ENCODE measurements at regions not wholly inside any gene's neighbourhood (a gene's known extent, or its start where the extent isn't known, plus 50 kb on each side); places are given as distances from the start of the nearest gene placed in this dataset.

GRCh38 chr9:78821126-78821822, 524.3 kb downstream of the PSAT1 start:
- no peak overlapping the region for H3K9ac ChIP-seq (ENCODE audit: low read length)
- H3F3A ChIP-seq (ENCODE audit: insufficient read depth) = no peaks in the 10 kb centered on the region
- H2AFZ ChIP-seq (ENCODE audit: low read depth, low read length, severe bottlenecking) = peak overlapping the region; percentile 59
- no peaks in the 10 kb centered on the region for H3K9me3 ChIP-seq (ENCODE audit: insufficient read depth, low read length)
- H3K9me2 ChIP-seq (replicated peaks; ENCODE audit: insufficient read depth, low read length) = no peaks in the 10 kb centered on the region
- TF ChIP-seq EZH2phosphoT487 (conservative IDR thresholded peaks at IDR 0.05; ENCODE audit: low read length) (no peak), CTCF (IDR thresholded peaks at IDR 0.05; ENCODE audit: insufficient read depth, low read length, poor library complexity, severe bottlenecking) (peak; percentile 77)
- H3K27me3 ChIP-seq (ENCODE audit: low read length) = no peaks in the 10 kb centered on the region
- no peaks in the 10 kb centered on the region for H3K79me2 ChIP-seq (ENCODE audit: insufficient read depth, low read length)
- no peaks in the 10 kb centered on the region for H4K20me1 ChIP-seq (ENCODE audit: low read depth, low read length)
- H3K4me3 ChIP-seq (ENCODE audit: insufficient read depth, low read length, poor library complexity, severe bottlenecking) = no peak overlapping the region
- peak overlapping the region; percentile 42 for H3K4me2 ChIP-seq (ENCODE audit: low read depth, low read length, poor library complexity, severe bottlenecking)
- no peaks in the 10 kb centered on the region for H3K36me3 ChIP-seq (ENCODE audit: low read length)
- H3K27ac ChIP-seq (ENCODE audit: low read depth, low read length) = no peak overlapping the region

GRCh38 chr9:78826527-78826926, 529.6 kb downstream of the PSAT1 start:
- Histone ChIP-seq H4K20me1 (ENCODE audit: low read depth, low read length) (no peaks in the 10 kb centered on the region), H3K79me2 (ENCODE audit: insufficient read depth, low read length) (no peaks in the 10 kb centered on the region), H3K9ac (ENCODE audit: low read length) (no peak overlapping the region), H3F3A (ENCODE audit: insufficient read depth) (no peaks in the 10 kb centered on the region), H2AFZ (ENCODE audit: low read depth, low read length, severe bottlenecking) (no peak overlapping the region), H3K4me3 (ENCODE audit: insufficient read depth, low read length, poor library complexity, severe bottlenecking) (no peak overlapping the region), H3K9me2 (replicated peaks; ENCODE audit: insufficient read depth, low read length) (no peaks in the 10 kb centered on the region), H3K36me3 (ENCODE audit: low read length) (no peaks in the 10 kb centered on the region), H3K27ac (ENCODE audit: low read depth, low read length) (no peak overlapping the region), H3K27me3 (ENCODE audit: low read length) (no peaks in the 10 kb centered on the region), H3K4me2 (ENCODE audit: low read depth, low read length, poor library complexity, severe bottlenecking) (no peak overlapping the region), H3K9me3 (ENCODE audit: insufficient read depth, low read length) (no peaks in the 10 kb centered on the region)
- TF ChIP-seq CTCF (IDR thresholded peaks at IDR 0.05; ENCODE audit: insufficient read depth, low read length, poor library complexity, severe bottlenecking) (no peak), EZH2phosphoT487 (conservative IDR thresholded peaks at IDR 0.05; ENCODE audit: low read length) (no peak)

- H2AFZ ChIP-seq (ENCODE audit: low read depth, low read length, severe bottlenecking) = no peak overlapping the region
- no peaks in the 10 kb centered on the region for H3K9me3 ChIP-seq (ENCODE audit: insufficient read depth, low read length)
- H3K4me3 ChIP-seq (ENCODE audit: insufficient read depth, low read length, poor library complexity, severe bottlenecking) = no peak overlapping the region
- H3K27me3 ChIP-seq (ENCODE audit: low read length) = no peaks in the 10 kb centered on the region
- H3K27ac ChIP-seq (ENCODE audit: low read depth, low read length) = no peak overlapping the region
- no peaks in the 10 kb centered on the region for H3F3A ChIP-seq (ENCODE audit: insufficient read depth)
- no peaks in the 10 kb centered on the region for H3K9me2 ChIP-seq (replicated peaks; ENCODE audit: insufficient read depth, low read length)
- TF ChIP-seq CTCF (IDR thresholded peaks at IDR 0.05; ENCODE audit: insufficient read depth, low read length, poor library complexity, severe bottlenecking) = no peak
- no peak for TF ChIP-seq EZH2phosphoT487 (conservative IDR thresholded peaks at IDR 0.05; ENCODE audit: low read length)
- no peak overlapping the region for H3K9ac ChIP-seq (ENCODE audit: low read length)
- H3K36me3 ChIP-seq (ENCODE audit: low read length) = no peaks in the 10 kb centered on the region
- H4K20me1 ChIP-seq (ENCODE audit: low read depth, low read length) = no peaks in the 10 kb centered on the region
- no peak overlapping the region for H3K4me2 ChIP-seq (ENCODE audit: low read depth, low read length, poor library complexity, severe bottlenecking)
- no peaks in the 10 kb centered on the region for H3K79me2 ChIP-seq (ENCODE audit: insufficient read depth, low read length)
Observed at GRCh38 chr9:78828521-78828920, 531.6 kb downstream of the PSAT1 start.
